HG03575 (cell line): ENCODE measurements at regions not wholly inside any gene's neighbourhood (a gene's known extent, or its start where the extent isn't known, plus 50 kb on each side); places are given as distances from the start of the nearest gene placed in this dataset.
A peak's percentile ranks its signal among the peaks of the same experiment; 100 is the strongest.

Experiments used
- ATAC-seq: cut with Tn5 transposase; IDR thresholded peaks from one replicate; pipeline ENCODE4 v1.9.1; 2021; ENCODE audit not compliant: unreplicated experiment, insufficient number of reproducible peaks, low FRiP score; ENCODE audit errors: extremely low read depth

- no peak for ATAC-seq
Measured at GRCh38 chr7:119127706-119128105, 903.2 kb downstream of the ANKRD7 start.

- ATAC-seq = no peak
Measured at GRCh38 chr7:119132436-119132835, 907.9 kb downstream of the ANKRD7 start.

- ATAC-seq = no peak
Measured at GRCh38 chr7:119167431-119167830, 942.9 kb downstream of the ANKRD7 start.

GRCh38 chr7:119172043-119172442, 947.5 kb downstream of the ANKRD7 start:
- ATAC-seq = no peak

- ATAC-seq = no peak
Measured at GRCh38 chr7:119175911-119176627, 951.6 kb downstream of the ANKRD7 start.

- ATAC-seq = no peak
Measured at GRCh38 chr7:119177863-119178262, 953.4 kb downstream of the ANKRD7 start.

GRCh38 chr7:119184124-119184788, 959.8 kb downstream of the ANKRD7 start:
- ATAC-seq = no peak

- no peak for ATAC-seq
Measured at GRCh38 chr7:119196183-119196582, 971.7 kb downstream of the ANKRD7 start.

GRCh38 chr7:119197172-119197876, 972.8 kb downstream of the ANKRD7 start:
- ATAC-seq = no peak

GRCh38 chr7:119197877-119198527, 973.5 kb downstream of the ANKRD7 start:
- ATAC-seq = peak; percentile 77

- no peak for ATAC-seq
Measured at GRCh38 chr7:119219663-119220062, 995.2 kb downstream of the ANKRD7 start.

- ATAC-seq = no peak
Measured at GRCh38 chr7:119223930-119224329, 999.4 kb downstream of the ANKRD7 start.

- no peak for ATAC-seq
Measured at GRCh38 chr7:119228482-119228881, 1004.0 kb downstream of the ANKRD7 start.

GRCh38 chr7:119232091-119232490, 1007.6 kb downstream of the ANKRD7 start:
- ATAC-seq = no peak

GRCh38 chr7:119233015-119233414, 1008.5 kb downstream of the ANKRD7 start:
- no peak for ATAC-seq

GRCh38 chr7:119252962-119253361, 1020.0 kb upstream of the KCND2 start:
- no peak for ATAC-seq

- no peak for ATAC-seq
Measured at GRCh38 chr7:119254742-119255141, 1018.2 kb upstream of the KCND2 start.

- ATAC-seq = no peak
Measured at GRCh38 chr7:119256001-119256400, 1017.0 kb upstream of the KCND2 start.

GRCh38 chr7:119256446-119257131, 1016.4 kb upstream of the KCND2 start:
- ATAC-seq = no peak
